A673 (cell line): ENCODE measurements at regions not wholly inside any gene's neighbourhood (a gene's known extent, or its start where the extent isn't known, plus 50 kb on each side); places are given as distances from the start of the nearest gene placed in this dataset.

ENCODE experiments used
- EZH2 ChIP-seq: fragments of 200-600 bp; sonication (generic); IDR thresholded peaks from 2 replicates; pipeline ENCODE4 v1.6.1; 2017; ENCODE audit warnings: borderline replicate concordance, low read depth, mild to moderate bottlenecking, mixed read lengths, antibody characterized with exemption, low read length; ENCODE audit not compliant: poor library complexity, severe bottlenecking
- TF ChIP-seq, protein P1 (sequence below): fragments of 300-800, 200-600 bp; sonication (generic); conservative IDR thresholded peaks from 2 replicates; pipeline ENCODE4 v1.5.1; 2017; ENCODE audit warnings: low read depth, mild to moderate bottlenecking, antibody characterized with exemption, low read length, moderate library complexity, mixed read lengths

DNA sequence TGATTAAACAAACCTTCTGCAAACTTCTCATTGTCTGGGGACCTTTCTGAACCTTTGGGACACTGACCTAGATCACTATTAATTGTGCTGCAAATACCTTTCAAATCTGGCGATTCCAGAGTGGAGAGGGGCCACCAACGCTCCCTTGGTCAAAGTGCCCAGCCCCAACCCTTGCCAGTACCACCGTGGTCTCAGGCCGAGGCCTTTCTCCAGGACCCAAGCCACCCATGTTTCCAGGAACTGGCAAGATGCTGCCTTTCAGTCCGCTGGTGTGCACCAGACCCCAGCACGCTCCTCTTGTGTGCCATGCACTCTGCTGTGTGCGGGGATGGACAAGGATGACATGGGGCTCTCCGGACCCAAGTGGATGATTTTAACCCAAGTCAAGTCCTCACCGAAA lies 91.1 kb upstream of the MGMT start:
- TF ChIP-seq, protein P1, sequence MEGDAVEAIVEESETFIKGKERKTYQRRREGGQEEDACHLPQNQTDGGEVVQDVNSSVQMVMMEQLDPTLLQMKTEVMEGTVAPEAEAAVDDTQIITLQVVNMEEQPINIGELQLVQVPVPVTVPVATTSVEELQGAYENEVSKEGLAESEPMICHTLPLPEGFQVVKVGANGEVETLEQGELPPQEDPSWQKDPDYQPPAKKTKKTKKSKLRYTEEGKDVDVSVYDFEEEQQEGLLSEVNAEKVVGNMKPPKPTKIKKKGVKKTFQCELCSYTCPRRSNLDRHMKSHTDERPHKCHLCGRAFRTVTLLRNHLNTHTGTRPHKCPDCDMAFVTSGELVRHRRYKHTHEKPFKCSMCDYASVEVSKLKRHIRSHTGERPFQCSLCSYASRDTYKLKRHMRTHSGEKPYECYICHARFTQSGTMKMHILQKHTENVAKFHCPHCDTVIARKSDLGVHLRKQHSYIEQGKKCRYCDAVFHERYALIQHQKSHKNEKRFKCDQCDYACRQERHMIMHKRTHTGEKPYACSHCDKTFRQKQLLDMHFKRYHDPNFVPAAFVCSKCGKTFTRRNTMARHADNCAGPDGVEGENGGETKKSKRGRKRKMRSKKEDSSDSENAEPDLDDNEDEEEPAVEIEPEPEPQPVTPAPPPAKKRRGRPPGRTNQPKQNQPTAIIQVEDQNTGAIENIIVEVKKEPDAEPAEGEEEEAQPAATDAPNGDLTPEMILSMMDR: no peak
- TF ChIP-seq EZH2: no peak
